ENCODE measurements at regions not wholly inside any gene's neighbourhood (a gene's known extent, or its start where the extent isn't known, plus 50 kb on each side); places are given as distances from the start of the nearest gene placed in this dataset.

DNA sequence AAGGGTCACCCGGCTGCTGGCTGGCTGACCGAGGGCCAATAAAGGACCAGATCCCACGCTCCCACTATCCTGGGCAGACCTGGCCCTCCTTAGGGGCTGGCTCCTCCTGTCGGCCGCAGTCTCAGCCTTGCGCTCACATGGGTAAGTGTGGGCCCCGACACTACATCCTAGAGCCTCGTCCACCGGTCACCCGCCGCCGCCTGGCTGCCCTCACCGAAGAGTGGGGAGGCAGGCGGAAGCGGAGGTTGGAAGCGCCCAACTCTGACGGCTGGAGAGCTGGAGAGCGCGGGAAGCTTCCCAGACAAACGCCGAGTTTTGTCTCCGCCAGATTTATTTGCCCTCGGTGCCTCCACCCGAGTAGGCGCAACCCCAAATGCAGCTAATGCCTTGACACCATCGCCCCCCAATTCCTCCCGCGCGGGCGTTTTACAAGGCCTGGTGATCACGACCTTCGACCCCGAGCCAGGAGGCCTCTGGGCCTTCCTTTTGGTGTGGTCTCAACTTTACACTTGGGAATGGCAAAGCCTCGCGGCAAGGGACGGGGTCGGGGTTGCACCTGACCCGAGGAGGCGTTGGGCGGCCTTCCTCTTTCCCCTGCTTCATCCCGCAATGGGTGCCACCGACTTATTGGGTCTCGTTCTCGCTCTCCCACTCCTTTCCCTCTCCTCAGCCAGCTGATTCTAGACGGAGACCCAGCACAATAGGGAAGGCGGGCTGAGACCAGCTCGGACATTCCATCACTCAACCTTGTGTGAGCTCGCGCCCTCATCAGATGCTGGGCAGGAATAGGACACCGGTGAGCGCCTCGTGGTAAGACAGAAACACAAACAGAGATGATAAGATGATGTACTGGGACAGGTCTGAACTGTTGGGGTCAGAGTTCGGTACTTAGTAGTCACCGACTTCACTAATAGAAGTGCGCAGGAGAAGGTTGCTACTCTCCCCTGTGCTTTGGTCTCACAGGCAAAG, 78.3 kb upstream of the ANO4 start:
- Mint-ChIP-seq H3K4me3 (no peak overlapping the region), H3K4me1 (no peaks in the 10 kb centered on the region), H3K27ac (no peak overlapping the region), H3K36me3 (no peaks in the 10 kb centered on the region), H3K9me3 (peaks cover 0 to 2% of the 10 kb centered on the region in 2 donors), H3K27me3 (ENCODE audit: low read depth in 2 of 2) (peaks cover 24 to 50% of the 10 kb centered on the region in 2 donors)
- ATAC-seq = no peak
- Histone ChIP-seq H3K27me3 (ENCODE audit: control insufficient read depth, insufficient read depth, low read length) (peaks cover 7% of the 10 kb centered on the region), H3K4me3 (ENCODE audit: low read length) (no peak overlapping the region), H3K4me1 (ENCODE audit: control insufficient read depth, insufficient read depth, low read length) (no peaks in the 10 kb centered on the region), H3K9me3 (ENCODE audit: control insufficient read depth, insufficient read depth, low read length) (no peaks in the 10 kb centered on the region), H3K36me3 (ENCODE audit: control insufficient read depth, insufficient read depth, low read length) (no peaks in the 10 kb centered on the region), H3K27ac (ENCODE audit: low read length) (no peak overlapping the region)
- 31% methylated on average over 55 of the region's 55 CpGs for WGBS (ENCODE audit: insufficient coverage)
- intact Hi-C loops (cut with micrococcal nuclease) = no loop called here
- DNase-seq = no peak
- TF ChIP-seq, protein P1, sequence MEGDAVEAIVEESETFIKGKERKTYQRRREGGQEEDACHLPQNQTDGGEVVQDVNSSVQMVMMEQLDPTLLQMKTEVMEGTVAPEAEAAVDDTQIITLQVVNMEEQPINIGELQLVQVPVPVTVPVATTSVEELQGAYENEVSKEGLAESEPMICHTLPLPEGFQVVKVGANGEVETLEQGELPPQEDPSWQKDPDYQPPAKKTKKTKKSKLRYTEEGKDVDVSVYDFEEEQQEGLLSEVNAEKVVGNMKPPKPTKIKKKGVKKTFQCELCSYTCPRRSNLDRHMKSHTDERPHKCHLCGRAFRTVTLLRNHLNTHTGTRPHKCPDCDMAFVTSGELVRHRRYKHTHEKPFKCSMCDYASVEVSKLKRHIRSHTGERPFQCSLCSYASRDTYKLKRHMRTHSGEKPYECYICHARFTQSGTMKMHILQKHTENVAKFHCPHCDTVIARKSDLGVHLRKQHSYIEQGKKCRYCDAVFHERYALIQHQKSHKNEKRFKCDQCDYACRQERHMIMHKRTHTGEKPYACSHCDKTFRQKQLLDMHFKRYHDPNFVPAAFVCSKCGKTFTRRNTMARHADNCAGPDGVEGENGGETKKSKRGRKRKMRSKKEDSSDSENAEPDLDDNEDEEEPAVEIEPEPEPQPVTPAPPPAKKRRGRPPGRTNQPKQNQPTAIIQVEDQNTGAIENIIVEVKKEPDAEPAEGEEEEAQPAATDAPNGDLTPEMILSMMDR (IDR thresholded peaks at IDR 0.05) = no peak

DNA sequence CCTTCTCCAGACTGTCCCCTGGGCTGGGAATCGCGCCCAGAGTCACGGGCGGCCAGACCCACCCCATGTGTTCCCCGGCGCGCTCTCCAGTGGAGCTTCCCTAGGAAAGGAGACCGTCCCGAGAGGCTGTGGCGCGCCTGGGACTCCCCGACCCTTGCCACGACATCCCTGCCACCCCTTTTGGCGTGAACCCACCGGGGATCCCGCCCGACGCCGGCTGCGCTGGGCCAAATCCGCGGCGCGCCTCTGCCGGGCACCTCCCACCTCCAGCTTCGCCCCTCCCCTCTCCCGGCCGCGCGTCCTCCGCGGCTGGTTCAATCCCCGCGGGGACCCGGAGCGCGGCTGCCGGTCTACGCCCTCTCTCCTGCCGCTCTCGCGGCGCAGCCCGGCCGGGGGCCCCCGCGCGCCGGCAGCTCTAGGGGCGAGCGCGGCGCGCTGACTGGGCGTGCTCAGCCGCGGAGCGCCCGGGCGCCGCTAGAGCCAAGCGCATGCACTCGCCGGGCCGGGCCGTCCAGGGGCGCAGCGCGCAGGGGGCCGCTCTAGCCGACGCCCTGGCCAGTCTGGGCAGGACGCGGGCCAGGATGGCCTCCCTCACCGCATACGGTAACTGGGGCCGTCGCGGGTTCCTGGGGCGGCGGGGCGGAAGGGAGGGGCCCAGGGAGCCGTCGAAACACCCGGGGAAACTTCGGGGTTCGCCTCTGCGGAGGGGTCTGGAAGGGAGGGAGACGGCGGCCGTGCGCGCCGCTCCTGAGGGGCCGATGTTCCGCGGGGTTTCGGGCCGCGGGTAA, 77.4 kb upstream of the ANO4 start:
- Histone ChIP-seq H3K4me1 (ENCODE audit: control insufficient read depth, insufficient read depth, low read length) (no peaks in the 10 kb centered on the region), H3K4me3 (ENCODE audit: low read length) (no peak overlapping the region), H3K36me3 (ENCODE audit: control insufficient read depth, insufficient read depth, low read length) (no peaks in the 10 kb centered on the region), H3K9me3 (ENCODE audit: control insufficient read depth, insufficient read depth, low read length) (no peaks in the 10 kb centered on the region), H3K27me3 (ENCODE audit: control insufficient read depth, insufficient read depth, low read length) (peaks cover 7% of the 10 kb centered on the region), H3K27ac (ENCODE audit: low read length) (no peak overlapping the region)
- Mint-ChIP-seq H3K4me3 (no peak overlapping the region), H3K36me3 (no peaks in the 10 kb centered on the region), H3K9me3 (peaks cover 0 to 2% of the 10 kb centered on the region in 2 donors), H3K4me1 (no peaks in the 10 kb centered on the region), H3K27ac (no peak overlapping the region), H3K27me3 (ENCODE audit: low read depth in 2 of 2) (peaks cover 26 to 51% of the 10 kb centered on the region in 2 donors)
- DNase-seq = no peak
- no peak for ATAC-seq
- intact Hi-C loops (cut with micrococcal nuclease) = no loop called here
- WGBS (ENCODE audit: insufficient coverage) = 4% methylated on average over 100 of the region's 100 CpGs
- TF ChIP-seq, protein P1 (IDR thresholded peaks at IDR 0.05) = no peak

DNA sequence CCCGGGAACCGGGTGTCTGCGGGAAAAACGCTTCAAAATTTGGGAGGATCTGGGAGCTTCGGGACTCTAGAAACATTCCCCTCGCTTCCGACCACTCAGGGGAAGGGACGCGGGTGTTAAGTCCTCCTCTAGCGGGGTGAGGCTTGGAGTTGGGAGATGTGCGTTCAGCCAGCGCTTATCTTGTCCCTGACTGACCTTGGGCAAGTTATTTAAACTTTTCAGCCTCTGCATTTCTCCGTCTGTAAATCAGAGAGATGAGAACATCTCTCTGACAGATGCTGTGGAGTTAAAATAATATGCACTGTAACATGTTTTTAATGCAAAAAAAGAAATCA, 76.9 kb upstream of the ANO4 start:
- no peaks in the 10 kb centered on the region for H3K4me1 Mint-ChIP-seq
- Histone ChIP-seq H3K4me3 (ENCODE audit: low read length) (no peak overlapping the region), H3K9me3 (ENCODE audit: control insufficient read depth, insufficient read depth, low read length) (no peaks in the 10 kb centered on the region), H3K27me3 (ENCODE audit: control insufficient read depth, insufficient read depth, low read length) (peaks cover 9% of the 10 kb centered on the region), H3K4me1 (ENCODE audit: control insufficient read depth, insufficient read depth, low read length) (no peaks in the 10 kb centered on the region), H3K36me3 (ENCODE audit: control insufficient read depth, insufficient read depth, low read length) (no peaks in the 10 kb centered on the region), H3K27ac (ENCODE audit: low read length) (no peak overlapping the region)
- H3K27ac Mint-ChIP-seq = no peak overlapping the region
- 6% methylated on average over 13 of the region's 13 CpGs for WGBS (ENCODE audit: insufficient coverage)
- H3K4me3 Mint-ChIP-seq = no peak overlapping the region
- TF ChIP-seq, protein P1 (IDR thresholded peaks at IDR 0.05) = no peak
- intact Hi-C loops (cut with micrococcal nuclease) = no loop called here
- peaks cover 30 to 51% of the 10 kb centered on the region in 2 donors for H3K27me3 Mint-ChIP-seq (ENCODE audit: low read depth in 2 of 2)
- ATAC-seq (no peak), DNase-seq (no peak)
- H3K9me3 Mint-ChIP-seq = peaks cover 0 to 2% of the 10 kb centered on the region in 2 donors
- H3K36me3 Mint-ChIP-seq = no peaks in the 10 kb centered on the region

All from natural killer cell (primary cell).